ENCODE measurements at regions not wholly inside any gene's neighbourhood (a gene's known extent, or its start where the extent isn't known, plus 50 kb on each side); places are given as distances from the start of the nearest gene placed in this dataset.
"Not testable (repeated sequence)": the region's sequence is repeated elsewhere in the genome, so short reads cannot be mapped to it uniquely, and the experiment has no call there.

DNA sequence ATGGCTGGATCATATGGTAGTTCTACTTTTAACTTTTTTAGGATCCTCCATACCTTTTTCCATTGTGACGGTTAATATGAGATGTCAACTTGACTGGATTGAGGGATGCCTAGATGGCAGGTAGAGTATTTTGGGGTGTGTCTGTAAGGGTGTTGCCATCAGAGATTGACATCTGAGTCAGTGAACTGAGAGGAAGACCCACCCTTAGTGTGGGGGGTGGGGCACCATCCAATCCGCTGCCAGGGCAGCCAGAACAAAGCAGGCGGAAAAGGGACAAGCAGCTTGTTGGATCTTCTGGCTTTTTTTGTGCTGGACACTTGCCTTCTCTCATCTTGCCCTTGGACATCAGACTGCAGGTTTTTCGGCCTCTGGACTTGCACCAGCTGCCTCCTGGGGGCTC is 168.5 kb upstream of the CXCL13 start:
- DNase-seq (ENCODE audit: extremely low read depth in 1 of 2, low read depth in 1 of 2) = no peak

GRCh38 chr4:77438549-77438948 is 167.1 kb upstream of the CXCL13 start:
- no peak for DNase-seq (ENCODE audit: extremely low read depth in 1 of 2, low read depth in 1 of 2)

DNA sequence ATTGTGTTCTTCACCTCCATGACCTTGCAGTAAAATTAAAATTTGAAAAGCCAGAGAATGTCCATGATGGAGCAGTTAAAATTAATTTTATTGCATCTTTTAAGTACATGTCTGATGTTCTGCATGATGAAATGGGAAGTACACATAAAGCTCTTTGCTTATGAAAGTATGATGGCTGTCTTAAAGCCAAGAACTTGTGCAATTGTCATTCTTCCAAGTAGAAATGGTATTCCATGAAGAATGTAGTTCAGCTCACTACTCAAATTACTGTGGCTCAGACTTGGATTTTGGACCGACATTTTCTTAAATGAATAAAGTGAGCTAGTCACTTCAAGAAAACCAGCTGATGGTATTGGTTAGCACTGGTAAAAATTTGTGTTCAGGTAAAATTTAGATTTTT is 161.7 kb upstream of the CXCL13 start:
- DNase-seq (ENCODE audit: extremely low read depth in 1 of 2, low read depth in 1 of 2) = no peak

DNA sequence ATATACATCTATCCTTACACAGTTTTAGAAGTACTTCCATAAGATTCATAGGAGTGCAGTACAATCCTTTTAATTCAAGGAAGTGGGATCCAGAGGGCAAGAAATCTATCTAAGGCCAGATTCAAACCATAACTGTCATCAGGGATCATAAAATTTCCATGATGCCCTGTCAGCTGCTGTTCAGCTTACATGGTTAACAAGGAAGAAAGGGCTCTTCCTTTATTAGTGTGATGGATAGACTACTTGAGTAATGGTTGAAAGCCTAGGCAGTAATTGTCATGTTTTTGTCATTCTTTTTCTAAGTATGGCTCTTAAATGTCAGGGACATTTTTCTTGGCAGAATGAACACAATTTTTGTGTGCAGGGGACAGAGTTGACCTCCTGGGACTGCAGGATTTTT is 159.8 kb upstream of the CXCL13 start:
- no peak for DNase-seq (ENCODE audit: extremely low read depth in 1 of 2, low read depth in 1 of 2)

DNA sequence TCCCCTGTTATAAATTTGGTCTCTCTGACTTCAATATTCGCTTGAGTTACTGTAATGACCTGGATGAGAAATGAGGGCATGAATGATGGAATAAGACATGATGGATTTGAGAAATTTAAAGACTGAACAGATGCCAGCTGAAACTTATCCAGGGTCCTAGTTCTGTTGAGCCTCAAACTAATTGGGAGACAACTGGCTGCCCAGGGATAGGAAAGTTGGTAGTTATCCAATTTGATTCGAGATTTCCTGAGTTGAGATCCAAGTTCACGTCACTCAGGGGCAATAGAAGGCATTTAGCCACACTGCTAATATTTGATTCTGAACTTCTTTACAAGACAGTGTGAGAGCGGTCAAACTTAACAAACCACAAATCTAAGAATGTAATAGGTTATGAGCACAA is 159.0 kb upstream of the CXCL13 start:
- DNase-seq (ENCODE audit: extremely low read depth in 1 of 2, low read depth in 1 of 2) = no peak

DNA sequence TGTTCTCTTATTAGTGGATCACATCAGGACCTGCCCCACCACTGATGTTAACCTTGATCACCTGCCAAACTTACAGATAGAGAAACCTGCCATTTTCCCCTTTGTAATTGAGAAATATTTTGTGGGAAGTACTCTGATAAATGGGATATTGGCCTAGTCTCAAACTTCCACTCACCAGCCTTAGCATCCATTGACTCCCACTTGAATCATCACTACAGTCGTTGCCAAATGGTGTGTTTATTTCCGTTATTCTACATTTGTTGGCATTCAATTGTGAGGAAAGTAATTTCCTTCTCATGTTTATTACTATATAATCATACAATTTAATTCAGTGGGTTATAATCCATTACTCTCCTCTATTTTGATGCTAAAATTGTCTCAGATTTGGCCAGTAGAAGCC is 156.4 kb upstream of the CXCL13 start:
- no peak for DNase-seq (ENCODE audit: extremely low read depth in 1 of 2, low read depth in 1 of 2)

DNA sequence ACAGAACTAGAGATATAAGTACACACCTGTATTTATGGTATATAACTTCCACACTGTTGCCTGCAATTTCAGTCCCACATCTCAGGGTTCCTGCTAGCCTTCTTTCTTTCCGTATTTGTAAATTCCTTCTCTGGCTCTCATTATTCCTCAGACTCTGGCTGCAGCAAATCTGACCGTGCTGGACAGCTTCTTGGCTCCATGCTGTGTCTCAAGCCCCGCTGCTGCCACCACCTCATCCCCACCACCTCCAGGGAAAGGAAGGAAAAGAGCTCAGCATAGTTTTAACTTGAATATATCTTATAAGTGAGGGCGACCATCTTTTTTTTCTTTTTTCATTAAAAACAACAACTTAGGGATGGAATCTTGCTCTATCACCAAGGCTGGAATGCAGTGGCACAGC is 155.6 kb upstream of the CXCL13 start:
- DNase-seq (ENCODE audit: extremely low read depth in 1 of 2, low read depth in 1 of 2) = no peak

DNA sequence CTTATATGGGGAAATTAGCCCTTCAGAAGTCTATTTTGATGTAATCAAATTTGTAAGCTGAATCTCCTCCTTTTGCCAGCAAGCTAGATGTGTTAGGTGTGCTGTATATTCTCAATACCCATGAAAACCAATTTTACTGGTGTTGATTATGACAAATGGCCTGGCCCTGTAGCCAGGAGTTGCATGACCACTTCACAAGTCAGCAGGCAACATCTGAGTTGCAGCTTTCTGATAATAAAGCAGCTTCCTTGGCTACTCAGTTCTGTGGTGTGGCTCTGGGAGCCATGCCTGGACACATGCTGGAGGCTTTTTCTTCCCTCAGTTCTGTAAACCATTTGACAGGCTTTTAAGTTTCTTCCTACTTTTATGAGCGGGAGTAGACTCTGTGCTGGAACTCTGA is 154.1 kb upstream of the CXCL13 start:
- DNase-seq (ENCODE audit: extremely low read depth in 1 of 2, low read depth in 1 of 2) = no peak

GRCh38 chr4:77452117-77452516 is 153.5 kb upstream of the CXCL13 start:
- DNase-seq (ENCODE audit: extremely low read depth in 1 of 2, low read depth in 1 of 2) = not testable (repeated sequence)

GRCh38 chr4:77453911-77454310 is 151.7 kb upstream of the CXCL13 start:
- no peak for DNase-seq (ENCODE audit: extremely low read depth in 1 of 2, low read depth in 1 of 2)

DNA sequence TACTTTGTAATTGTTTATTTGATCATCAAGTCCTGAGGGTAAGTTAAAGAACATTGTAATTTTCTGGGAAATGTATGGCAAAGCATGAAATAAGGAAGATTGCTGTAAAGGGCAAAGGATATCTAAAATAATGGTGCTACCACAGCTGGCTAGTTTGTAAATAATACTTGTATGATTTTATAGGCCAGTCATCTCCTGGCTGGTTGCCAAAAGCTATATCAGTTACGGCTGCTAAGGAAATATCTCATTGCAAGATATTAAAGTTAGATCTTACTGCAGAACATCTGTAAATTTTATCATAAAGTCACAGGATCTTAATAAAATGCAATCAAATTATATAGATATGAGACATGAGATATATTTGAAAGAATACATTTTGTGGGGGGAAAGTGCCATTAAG is 150.8 kb upstream of the CXCL13 start:
- no peak for DNase-seq (ENCODE audit: extremely low read depth in 1 of 2, low read depth in 1 of 2)

DNA sequence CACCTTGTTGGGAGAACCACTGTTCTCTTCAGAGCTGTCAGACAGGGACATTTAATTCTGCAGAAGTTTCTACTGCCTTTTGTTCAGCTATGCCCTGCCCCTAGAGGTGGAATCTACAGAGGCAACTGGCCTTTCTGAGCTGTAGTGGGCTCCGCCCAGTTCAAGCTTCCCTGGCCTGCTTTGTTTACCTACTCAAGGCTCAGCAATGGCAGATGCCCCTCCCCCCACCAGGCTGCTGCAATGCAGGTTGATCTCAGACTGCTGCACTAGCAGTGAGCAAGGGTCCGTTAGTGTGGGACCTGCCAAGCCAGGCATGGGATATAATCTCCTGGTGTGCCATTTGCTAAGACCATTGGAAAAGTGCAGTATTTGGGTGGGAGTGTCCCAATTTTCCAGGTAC is 141.5 kb upstream of the CXCL13 start:
- DNase-seq (ENCODE audit: extremely low read depth in 1 of 2, low read depth in 1 of 2) = not testable (repeated sequence)

DNA sequence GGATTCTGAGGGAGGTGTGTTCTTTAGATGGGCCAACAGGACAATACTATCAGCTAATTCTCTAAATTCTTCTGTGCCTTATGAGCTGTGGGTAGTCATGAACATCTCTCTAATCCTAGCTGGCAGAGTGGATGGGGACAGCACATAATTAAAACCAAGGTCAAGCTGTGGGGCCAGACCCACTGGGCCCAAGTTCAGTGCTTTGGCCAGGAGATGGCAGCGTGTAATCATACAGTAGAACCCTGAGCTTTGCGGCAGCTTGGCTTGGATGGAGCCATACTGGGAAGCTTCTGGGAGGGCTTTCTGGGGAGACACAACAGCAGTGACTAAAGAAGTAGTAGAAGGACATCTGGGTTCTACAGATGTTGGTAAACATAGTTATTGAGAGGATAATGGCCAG is 140.3 kb upstream of the CXCL13 start:
- DNase-seq (ENCODE audit: extremely low read depth in 1 of 2, low read depth in 1 of 2) = no peak

DNA sequence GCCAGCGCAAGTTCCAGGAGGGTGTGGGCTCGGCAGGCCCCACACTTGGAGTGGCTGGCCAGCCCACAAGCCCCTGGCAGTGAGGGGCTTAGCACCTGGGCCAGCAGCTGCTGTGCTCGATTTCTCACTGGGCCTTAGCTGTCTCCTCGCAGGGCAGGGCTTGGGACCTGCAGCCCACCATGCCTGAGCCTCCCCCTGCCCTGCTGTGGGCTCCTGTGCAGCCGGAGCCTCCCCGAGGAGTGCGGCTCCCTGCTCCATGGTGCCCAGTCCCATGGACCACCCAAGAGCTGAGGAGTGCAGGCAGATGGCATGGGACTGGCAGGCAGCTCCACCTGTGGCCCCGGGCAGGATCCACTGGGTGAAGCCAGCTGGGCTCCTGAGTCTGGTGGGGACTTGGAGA is 139.2 kb upstream of the CXCL13 start:
- no peak for DNase-seq (ENCODE audit: extremely low read depth in 1 of 2, low read depth in 1 of 2)

- no peak for DNase-seq (ENCODE audit: extremely low read depth in 1 of 2, low read depth in 1 of 2)
These were observed 133.7 kb upstream of the CXCL13 start for GRCh38 chr4:77471821-77472495.

- DNase-seq (ENCODE audit: extremely low read depth in 1 of 2, low read depth in 1 of 2) = no peak
These were observed 132.1 kb upstream of the CXCL13 start for GRCh38 chr4:77473509-77473908.

DNA sequence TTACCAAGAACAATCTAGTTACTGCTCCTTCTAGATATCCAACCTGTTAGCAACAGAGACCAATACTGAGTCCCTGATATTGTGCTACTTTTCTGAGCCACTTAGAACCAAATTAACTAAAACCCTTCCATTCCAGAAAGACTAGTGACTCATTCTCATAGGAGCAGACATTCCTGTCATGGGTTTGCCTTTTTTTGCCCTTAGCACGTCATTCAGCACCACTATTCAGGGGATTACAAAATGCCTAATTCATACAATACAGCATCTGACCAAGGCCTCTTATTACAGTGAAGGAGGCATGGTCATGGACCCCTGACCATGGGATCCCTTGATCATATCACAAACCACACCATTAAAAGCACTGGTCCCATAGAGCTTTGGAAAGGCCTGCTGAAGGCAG is 123.8 kb upstream of the CXCL13 start:
- DNase-seq (ENCODE audit: extremely low read depth in 1 of 2, low read depth in 1 of 2) = no peak

- DNase-seq (ENCODE audit: extremely low read depth in 1 of 2, low read depth in 1 of 2) = no peak
These were observed 116.7 kb upstream of the CXCL13 start for GRCh38 chr4:77488882-77489281.

- DNase-seq (ENCODE audit: extremely low read depth in 1 of 2, low read depth in 1 of 2) = no peak
These were observed 112.4 kb upstream of the CXCL13 start for GRCh38 chr4:77493120-77493752.

DNA sequence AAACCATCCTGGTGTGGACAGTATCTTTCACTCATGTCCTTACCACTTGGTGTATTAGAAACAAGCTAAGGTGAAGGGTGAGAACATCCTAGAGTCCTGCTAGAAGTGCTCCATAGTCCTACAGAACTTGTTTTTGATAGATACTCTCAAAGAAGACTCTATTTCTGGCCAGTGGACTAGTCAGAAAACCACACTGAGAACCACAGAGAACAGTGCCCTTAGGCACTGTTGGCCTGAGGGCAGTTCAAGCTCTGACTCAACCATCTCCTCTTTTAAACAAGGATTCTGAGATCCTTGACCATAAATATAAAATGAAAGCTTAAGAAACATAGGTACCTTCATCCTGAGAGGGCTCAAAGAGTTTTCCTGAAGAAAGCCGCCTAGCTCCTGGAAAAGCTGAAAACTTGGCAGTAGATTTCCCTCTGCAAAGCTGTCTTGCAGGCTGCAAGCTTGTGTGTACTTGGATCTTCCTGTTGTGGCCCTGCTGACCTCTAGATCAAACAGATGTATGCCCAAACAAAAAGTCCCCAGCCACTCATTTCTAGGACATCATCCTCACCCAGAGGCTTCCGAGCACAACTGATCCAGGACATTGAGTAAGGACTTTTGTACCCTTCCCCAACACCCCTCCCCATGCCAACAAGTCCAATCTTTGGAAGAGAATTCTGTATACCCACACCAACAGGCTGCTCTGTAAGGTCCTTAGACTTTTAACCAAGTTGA is 111.6 kb upstream of the CXCL13 start:
- DNase-seq (ENCODE audit: extremely low read depth in 1 of 2, low read depth in 1 of 2) = no peak

- no peak for DNase-seq (ENCODE audit: extremely low read depth in 1 of 2, low read depth in 1 of 2)
These were observed 109.2 kb upstream of the CXCL13 start for GRCh38 chr4:77496457-77496856.

- no peak for DNase-seq (ENCODE audit: extremely low read depth in 1 of 2, low read depth in 1 of 2)
These were observed 104.8 kb upstream of the CXCL13 start for GRCh38 chr4:77500801-77501200.

Measured in activated CD8-positive, alpha-beta memory T cell treated with anti-CD3 and anti-CD28 coated beads for 1 hour (primary cell).